ENCODE measurements at regions not wholly inside any gene's neighbourhood (a gene's known extent, or its start where the extent isn't known, plus 50 kb on each side); places are given as distances from the start of the nearest gene placed in this dataset.

DNA sequence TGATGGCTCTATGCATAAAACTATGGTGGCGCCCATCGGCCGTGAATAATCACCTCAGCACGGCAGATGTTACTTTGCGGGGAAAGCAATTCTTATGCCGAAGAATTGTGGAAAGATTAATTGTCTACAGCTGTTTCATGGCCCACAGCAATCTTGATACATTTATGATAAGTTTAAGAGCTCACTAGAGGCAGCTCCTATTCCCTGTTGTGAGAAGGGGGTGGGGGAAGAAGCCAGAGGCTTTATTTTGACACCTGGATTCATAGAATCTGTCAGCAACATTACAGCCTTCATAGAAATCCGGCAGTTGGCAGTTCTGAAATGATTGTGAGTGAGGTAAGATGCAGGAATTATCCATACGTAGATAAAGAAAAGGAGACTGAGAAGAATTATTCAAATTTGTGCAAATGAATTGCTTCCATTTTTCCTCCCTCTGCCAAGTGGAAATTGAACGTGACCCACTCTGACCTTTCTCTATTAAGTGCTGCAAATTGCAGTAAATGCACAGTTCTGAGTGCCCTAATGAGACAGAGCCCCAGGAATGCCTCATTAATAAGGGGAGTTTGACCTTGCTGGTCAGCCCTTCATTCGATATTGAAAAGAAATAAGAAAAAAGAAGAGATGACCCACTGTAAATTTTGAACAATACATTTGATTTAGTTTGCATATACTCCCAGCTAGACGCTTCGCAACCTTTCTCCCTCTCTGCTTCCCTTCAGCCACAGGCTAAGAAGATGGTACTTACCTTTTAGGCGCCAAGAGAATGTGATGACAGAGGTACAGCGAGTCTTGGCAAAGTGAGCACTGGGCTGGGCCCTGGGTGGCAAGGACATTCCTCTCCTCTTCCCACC lies 188.8 kb downstream of the GPAT3 start:
- DNase-seq (ENCODE audit: low read depth) = no peak

DNA sequence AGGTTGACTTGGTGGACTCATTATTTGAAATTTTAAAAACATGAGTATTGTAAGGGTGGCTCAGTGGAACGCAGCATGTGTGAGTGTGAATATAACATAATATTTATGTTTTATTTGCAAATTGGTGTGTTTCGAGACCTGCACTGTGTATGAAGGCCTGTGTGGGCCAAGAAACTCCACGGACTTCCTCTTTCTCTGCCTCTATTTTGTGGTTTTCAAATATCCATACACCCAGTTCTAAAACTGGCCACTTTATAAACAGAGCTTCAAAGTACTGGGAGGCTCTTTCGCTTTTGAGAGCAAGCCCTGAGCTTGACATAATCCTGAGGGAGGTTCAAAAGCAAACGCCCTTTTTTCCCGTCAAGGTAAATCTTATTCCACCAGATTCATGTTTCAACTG lies 187.7 kb downstream of the GPAT3 start:
- DNase-seq (ENCODE audit: low read depth) = no peak

DNA sequence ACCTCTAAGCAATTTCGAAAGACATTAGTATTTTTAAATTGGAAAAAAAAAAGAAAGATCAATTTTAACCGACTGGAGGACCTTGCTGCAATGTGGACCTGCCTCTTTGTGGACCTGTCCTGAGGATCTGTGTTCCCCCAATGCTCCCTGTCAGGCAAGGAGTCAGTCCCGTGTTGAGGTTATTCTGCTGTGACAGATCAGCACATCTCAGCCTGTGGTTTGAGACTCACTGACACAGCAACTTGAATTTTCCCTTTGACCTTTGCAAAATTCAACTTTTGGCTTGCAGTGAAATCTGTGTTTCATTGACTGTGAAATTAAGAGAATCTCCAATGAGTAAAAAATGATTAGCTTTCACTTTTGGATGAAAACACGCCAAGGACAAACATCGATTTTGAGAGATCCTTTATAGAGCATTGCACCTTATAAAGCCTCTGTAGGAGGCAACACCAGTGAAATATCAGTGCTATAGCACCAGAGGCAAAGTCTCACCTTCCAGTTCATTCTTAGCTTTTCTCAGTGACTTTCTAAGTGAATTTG lies 186.9 kb downstream of the GPAT3 start:
- no peak for DNase-seq (ENCODE audit: low read depth)

DNA sequence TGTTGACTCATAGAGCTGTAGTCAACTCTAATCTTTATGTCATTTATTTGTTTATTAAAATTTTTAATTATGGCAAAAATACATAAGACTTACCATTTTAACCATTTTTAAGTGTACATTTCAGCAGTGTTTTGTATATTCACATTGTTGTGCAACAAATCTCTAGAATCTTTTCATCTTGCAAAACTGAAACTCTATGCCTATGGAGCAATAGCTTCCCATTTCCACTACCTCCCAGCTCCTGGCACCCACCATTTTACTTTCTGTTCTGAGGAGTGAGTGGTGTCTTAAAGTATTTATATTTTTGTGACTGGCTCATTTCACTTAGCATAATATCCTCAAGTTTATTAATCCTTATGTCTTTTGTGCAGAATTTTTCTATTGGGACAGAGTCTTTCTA lies 181.0 kb downstream of the GPAT3 start:
- no peak for DNase-seq (ENCODE audit: low read depth)

DNA sequence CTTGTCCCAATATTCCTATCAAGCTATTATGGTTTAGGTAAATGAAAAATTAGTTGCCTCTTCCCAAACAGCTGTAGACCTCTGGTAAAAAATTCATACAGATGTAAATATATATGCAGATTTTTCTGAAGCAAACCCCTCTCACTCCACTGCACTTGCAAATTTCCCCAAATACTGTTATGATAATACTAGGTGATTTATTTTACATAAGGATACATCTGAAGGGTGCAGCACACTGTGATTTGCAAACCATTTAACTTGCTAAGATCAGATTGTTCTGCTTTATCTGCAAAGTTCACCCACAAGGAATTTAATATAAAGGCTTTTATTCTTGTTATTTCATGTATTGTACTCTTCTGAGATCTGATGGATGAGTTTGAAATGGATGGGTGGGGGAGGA lies 177.0 kb downstream of the GPAT3 start:
- DNase-seq (ENCODE audit: low read depth) = no peak

DNA sequence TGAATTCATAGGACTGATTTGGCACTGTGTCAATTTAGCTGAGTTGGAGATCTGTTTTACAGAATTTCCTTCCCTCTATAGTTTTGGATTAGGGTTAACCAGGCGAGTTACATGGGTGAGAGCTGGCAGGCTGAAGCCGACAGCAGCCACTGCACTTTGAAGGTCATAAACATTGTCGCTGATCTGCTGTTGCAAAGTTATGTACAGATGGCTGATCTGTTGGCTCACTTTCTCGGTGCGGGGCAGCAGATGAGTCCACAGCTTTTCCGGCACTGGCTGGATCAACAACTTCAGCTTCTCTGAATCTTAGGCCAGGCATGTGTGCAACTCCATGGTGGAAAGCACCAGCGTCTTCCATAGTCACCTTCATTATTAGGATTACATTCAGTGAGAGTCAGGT lies 173.7 kb downstream of the GPAT3 start:
- no peak for DNase-seq (ENCODE audit: low read depth)

DNA sequence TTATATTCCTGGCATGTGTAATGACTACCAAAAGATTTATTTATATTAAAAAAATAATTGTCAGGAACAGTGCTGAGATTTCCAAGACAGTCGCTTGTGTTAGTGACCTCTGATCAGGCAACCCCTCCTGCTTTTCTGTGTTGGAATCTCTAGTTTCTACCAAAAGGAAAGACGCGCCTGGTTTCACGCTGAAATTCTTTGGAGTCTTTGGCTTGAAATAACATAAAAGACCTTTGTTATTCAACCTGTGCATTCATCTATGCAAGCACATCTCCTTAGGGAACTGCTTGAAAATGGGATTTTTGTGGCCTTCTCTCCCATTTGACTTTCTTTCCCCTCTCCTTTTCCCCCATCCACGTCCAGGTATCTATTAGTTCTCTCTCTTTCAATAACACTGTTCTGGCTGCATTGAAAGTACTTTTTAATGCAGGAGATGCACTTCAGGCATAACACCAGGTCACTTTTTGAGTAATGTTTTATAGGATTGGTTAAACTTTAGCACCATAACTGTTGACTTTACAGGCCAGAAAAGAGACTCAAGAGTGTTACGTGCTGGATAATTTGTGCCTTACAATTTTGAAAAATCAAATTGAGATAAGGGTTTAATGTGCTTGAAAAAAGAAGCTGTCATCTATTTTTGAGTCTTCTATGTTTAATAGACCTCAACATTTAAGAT lies 172.7 kb downstream of the GPAT3 start:
- DNase-seq (ENCODE audit: low read depth) = no peak

DNA sequence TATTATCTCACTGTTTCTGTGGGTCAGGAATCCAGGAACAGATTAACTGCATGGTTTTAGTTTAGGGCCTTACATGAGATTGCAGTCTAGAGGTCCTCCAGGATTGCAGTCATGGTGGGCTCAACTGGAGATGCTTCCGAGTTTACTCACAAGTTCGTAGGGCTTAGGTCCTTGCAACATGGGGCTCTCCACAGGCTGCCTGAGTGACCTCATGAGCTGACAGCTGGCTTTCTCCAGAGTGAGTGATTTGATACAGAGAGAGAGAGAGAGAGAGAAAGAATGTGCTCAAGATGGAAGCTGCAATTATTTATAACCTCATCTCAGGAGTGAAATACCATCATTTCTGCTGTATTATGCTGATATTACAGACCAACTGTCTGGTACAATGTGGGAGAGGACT lies 168.9 kb downstream of the GPAT3 start:
- DNase-seq (ENCODE audit: low read depth) = no peak

DNA sequence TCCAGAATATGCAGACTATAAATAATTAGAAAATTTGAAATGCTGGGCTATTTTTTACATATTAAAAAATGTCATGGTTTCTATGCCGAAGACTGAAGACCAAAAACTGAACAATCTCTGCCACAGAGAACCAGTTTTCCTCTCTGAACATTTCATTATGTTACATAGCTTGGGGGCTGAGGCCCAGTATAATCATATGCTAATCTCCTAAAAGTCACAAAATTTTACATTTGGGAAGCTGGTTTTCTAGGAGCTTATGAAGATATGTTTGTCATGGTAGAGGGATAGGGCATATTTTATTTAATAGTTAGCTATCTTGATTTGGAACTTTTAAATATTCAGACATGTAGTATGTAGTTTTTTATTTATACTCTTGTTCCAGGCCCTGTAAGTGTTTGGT lies 167.8 kb downstream of the GPAT3 start:
- DNase-seq (ENCODE audit: low read depth) = no peak

DNA sequence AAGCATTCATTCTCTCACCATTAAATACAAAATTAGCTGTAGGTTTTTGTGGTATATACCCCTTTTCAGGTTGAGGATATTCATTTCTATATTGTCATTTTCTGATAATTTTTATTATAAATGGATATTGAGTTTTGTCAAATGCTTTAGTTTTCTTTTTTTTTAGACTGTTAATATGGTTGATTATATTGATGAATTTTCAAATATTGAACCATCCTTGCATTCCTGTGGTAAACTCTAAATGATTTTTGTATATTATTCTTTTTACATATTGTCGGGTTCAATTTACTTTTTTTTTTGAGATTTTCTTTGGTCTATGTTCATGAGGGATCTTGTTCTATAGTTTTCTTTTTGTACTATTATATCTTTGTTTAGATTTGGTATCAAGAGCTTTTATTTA lies 165.1 kb downstream of the GPAT3 start:
- DNase-seq (ENCODE audit: low read depth) = no peak

DNA sequence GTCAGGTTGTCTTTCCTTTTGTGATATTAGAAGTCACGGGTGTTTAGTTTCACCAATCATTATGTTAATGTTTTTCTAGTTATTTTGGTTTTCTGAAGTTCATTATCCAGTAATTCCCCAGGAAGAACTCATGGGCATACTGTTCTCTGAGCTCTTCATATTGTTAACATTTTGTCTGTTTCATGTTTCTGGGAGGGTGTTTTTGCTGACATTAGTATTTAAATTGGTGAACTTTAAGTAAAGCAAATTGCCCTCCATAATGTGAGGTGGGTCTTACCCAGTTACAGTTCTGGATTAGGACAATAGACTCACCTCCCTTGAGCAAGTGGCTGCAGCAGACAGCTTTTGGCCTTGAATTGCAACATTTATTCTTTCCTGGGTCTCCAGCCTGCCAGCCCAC lies 163.4 kb downstream of the GPAT3 start:
- no peak for DNase-seq (ENCODE audit: low read depth)

DNA sequence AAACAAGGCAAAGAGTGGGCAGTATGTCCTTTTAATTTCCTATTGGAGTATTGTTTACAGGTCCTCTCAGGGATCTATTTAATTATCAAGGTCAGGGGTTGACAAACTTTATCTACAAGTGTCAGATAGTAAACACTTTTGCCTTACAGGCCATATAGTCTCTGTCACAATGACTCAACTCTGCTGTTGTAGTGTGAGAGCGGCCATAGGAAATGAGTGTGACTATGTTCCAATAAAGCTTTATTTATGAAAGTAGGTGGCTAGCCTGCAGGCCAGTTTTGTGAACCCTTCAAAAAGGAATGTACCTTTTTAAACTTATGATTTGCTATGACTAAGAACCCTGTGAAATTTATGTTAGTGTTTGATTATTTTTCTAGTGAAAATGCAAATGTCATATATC lies 156.1 kb downstream of the GPAT3 start:
- DNase-seq (ENCODE audit: low read depth) = no peak

DNA sequence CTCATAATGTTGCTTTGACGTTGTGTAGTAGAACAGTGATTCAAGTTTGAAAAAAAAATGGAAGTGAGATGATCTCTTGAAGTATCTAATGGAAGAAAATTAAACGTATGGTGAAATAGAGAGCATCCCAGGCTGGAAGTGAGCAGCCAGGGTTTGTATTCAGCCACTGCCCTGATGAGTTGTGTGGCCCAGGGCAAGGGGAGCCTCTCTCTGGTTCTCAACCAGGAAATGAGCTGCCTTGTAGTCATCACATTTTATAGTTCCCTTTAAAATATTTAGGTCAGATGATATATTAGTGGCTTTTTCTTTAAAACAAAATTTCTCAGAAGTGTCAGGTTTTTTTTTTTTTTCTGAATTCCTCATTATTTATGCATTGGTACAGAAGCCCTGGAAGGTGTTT lies 150.3 kb downstream of the GPAT3 start:
- DNase-seq (ENCODE audit: low read depth) = peak; percentile 50

DNA sequence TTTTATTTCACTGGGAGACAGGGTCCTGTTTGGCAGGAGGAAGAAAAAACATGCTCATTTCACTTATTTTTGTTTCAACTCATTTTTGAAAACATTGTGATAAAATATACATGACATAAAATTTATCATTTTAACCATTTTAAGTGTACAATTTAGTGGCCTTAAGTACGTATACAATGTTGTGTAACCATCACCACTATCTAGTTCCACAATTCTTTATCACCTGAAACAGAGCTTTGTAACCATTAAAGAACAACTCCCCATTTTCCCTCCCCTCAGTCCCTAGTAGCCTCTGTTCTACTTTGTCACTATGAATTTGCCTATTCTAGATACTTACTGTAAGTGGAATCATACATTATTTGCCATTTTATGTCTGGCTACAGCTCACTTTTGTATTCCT lies 143.8 kb downstream of the GPAT3 start:
- DNase-seq (ENCODE audit: low read depth) = no peak

DNA sequence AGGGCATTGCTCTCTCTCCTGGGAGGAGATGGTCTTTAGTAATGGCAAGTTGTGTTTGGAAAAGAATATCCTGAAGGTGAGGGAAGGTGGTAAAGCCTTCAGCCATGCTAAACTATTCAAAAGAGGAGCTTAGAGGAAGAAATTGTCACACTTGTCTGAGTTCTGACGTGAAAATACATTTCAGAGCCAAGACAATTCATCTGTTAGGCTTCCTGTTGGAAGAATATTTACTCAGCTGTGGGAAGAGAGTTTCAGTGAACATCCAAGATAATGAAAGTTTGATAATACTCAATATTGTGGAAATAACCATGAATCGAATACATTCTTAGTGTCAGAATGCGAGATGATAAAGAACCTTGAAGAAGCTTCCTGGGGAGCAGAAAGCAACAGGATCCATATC lies 143.3 kb downstream of the GPAT3 start:
- DNase-seq (ENCODE audit: low read depth) = no peak

DNA sequence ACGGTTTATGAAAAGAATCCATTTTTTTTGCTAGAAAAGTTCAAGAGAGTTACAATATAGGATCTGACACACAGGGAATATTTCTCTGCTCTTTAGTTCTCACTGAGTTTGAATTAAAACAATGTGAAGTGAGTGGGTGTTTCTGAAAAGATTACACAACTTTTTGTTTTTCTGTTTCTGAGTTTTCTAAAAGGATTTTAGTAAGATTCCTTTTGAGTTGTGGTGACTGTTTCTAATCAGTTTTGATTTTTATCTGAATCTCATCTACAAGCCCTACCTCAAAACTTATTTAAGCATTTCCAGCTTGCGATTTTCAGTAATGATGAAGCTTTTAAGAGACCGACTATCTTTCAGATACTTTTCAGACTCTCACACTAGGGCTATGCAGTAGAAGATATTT lies 141.7 kb downstream of the GPAT3 start:
- DNase-seq (ENCODE audit: low read depth) = no peak

DNA sequence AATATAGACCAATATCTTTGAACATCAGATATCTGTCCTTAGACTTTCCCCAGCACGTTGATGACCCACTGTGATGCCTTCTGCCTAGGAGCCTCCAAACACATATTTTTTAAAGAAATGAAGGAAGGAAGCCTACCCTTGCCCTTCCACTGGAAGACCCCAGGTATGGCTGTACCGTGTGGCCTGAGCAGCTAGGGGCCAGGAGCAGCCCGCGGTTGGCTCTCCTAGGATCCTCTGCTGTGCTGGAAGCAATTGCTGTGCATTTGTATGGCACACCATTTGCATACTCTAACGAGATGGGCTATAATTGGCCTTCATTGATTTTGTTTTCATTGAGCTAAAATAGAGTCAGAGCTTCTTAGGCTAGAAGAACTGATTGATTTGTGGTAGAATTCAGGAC lies 128.8 kb downstream of the GPAT3 start:
- no peak for DNase-seq (ENCODE audit: low read depth)

DNA sequence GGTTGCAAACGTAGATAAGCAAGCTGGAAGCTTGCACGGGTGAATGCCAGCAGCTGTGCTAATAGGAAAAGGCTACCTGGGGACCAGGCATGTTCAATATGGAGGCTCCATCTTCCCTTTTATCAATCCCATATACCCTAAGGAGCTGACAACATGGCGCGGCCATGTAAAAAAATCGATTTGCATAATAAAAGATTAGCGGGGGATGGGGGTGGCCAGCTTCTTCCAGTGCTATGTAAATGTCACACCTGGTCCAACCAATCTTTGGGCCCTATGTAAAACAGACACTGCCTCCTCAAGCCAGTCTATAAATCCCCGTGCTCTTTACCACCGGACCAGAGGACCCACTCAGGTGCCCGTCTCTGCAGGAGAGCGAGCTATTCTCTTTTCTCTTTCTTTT lies 128.2 kb downstream of the GPAT3 start:
- DNase-seq (ENCODE audit: low read depth) = no peak

DNA sequence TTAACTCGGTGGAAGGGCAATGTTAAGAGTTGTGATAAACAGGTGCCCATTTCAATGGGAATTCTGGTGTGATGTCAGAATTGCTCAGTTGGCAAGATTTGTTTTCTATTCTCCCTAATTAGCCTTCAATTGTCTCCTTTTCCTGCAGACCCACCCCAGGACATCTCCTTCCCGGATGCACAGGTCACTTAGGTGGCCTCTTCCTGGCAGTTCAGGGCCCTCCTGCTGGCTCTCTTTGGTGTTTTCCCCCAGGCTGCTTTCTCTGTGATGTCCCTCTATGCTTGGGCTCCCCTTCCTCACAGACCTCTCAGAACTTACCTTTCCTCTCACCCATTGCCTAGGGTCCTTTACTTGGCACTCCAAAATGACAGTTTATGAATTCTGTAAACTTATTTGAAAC lies 126.3 kb downstream of the GPAT3 start:
- DNase-seq (ENCODE audit: low read depth) = no peak

DNA sequence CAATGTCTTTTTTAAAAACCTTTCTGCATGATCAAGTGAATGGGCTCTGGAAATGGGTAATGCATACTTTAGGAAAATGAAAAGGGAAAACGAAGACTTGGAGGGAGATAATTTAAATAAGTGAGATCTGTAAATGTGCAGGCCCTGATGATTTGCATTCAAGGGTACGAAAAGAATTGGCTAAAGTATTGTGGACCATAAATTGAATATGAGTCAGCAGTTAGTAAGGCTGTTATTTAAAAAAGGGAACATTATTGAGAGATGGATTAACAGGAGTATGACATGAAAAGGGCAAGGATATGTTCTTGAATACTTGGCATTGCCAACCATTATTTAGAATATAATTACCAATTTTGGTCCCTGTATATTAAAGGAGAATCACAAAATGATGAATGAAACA lies 125.5 kb downstream of the GPAT3 start:
- DNase-seq (ENCODE audit: low read depth) = no peak

DNA sequence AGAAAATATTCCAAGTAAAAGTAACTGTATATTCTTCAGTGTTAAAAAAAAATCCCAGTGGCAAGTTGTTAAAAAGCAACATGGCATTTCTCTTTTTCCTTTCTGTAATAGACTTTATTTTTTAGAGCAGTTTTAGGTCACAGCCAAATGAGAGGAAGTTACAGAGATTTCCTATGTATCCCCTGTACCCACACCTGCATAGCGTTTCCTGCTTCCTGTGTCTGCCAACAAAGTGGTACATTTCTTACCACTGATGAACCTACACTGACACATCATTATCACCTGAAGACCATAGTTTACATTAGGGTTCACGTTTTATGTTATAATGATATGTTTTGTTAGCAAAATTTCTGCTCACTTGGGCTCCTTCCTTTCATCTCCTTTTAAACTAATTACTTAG lies 124.7 kb downstream of the GPAT3 start:
- DNase-seq (ENCODE audit: low read depth) = no peak

DNA sequence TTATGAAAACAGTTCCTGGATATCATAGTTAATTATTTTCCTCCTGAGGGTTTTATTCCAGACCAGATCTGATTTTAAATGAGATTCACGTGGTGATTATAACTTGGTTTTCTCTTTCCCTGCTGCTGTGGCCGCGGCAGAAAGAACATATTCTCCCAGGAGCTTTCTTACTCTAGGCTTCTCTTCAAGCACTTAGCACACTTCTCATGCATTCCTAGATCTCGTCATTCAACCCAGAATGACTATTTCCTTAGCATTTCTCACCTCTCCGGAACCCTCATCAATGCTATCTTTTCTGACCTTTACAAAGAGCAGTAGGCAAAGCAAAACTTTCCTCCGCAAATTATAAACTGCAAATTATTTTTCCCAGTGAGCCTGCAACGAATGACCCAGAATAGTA lies 122.9 kb downstream of the GPAT3 start:
- no peak for DNase-seq (ENCODE audit: low read depth)

DNA sequence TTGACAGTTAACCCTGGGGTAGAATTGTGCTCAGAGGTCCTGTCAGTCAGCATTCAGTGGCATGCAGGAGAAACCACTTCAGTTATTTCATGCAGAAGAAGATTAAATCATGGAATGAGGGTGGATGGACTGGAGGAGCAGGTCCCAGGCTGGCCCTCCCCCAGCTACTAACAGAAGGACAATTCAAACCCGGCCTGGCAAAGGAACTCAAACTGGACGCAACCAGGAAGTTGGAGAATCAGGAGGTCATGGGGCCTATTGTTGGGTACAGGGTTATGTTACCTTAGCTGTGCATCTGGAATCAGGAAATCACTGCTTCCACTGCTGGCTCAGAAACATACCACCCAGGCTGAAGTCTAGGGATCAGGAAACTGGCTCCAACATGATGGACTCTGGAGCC lies 121.4 kb downstream of the GPAT3 start:
- no peak for DNase-seq (ENCODE audit: low read depth)

Data from RPMI7951 (cell line).